Left lobe of liver (tissue), 2 donors: ENCODE measurements at regions not wholly inside any gene's neighbourhood (a gene's known extent, or its start where the extent isn't known, plus 50 kb on each side); places are given as distances from the start of the nearest gene placed in this dataset.
A peak's percentile ranks its signal among the peaks of the same experiment; 100 is the strongest.

Experiments used
- ATAC-seq: fragments of 200-7000 bp; cut with Tn5 transposase; one replicate; pipeline ENCODE4 v1.9.1; 2020; ENCODE audit warnings: mild to moderate bottlenecking, moderate library complexity
- DNase-seq: peaks from one replicate; pipeline ENCODE4 v3.0.0-alpha.2; 2020; ENCODE audit warnings: low spot score
- donor health status: DM: no; HTN: no; CAD: no; lungs with moderate emphysema.
- donor health status: DM: no; HTN: yes; CAD: no.

DNA sequence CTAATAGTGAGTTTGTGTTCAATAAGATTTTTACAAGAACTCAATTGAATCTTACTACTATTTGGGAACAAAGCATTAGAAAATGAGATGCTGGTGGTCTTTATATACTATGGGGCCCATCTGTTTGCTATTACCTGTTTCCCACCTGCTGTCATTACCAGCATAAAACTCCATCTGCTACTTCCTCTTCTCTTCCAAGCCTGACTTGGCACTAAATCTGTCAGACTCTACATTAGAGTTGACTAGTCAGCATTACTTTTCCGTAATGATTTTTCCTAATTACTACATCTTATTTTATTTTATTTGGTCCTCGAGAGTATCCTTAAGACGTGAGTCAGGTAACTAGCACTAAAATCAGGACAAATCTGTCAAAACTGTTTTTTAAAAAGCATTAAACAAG, 68.1 kb upstream of the KRR1 start:
- ATAC-seq, result no peak
- no peak for DNase-seq

GRCh38 chr12:75578546-75578945, 67.1 kb upstream of the KRR1 start:
- no peak for DNase-seq

GRCh38 chr12:75577812-75578211, 66.4 kb upstream of the KRR1 start:
- ATAC-seq (no peak), DNase-seq (no peak)

More at GRCh38 chr12:75578546-75578945, 67.1 kb upstream of the KRR1 start:
- peak; percentile 54 for ATAC-seq

DNA sequence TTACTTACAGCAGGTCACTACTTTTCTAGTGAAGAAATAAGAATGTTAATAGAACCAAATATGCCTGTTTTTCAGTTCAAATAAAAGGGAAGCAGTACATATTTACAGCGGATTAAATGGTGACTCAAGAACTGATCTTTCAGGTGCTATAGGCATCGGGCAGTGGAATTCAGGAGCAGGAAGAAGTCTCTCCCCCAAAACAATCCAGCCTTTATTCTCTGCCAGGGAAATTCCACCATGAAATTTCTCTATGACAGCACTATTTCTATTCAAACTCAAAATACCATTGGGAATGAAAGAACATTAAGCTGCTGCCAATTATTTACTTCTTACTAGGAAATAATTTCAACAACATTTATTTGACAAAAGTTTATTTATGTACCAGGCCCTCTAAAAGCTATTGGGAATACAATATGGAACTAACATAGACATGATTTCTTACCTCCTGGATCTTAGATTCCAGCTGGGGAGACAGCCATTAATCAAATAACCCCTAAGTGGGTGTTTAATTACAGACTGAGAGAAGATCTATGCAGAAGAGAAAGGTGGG, 60.3 kb upstream of the KRR1 start:
- ATAC-seq (no peak), DNase-seq (no peak)

- ATAC-seq (no peak), DNase-seq (no peak)
These were observed 59.8 kb upstream of the KRR1 start for GRCh38 chr12:75571204-75571603.

GRCh38 chr12:75568801-75569200, 57.4 kb upstream of the KRR1 start:
- ATAC-seq, result no peak
- no peak for DNase-seq

- DNase-seq (no peak), ATAC-seq (no peak)
These were observed 57.0 kb upstream of the KRR1 start for GRCh38 chr12:75568393-75568792.

DNA sequence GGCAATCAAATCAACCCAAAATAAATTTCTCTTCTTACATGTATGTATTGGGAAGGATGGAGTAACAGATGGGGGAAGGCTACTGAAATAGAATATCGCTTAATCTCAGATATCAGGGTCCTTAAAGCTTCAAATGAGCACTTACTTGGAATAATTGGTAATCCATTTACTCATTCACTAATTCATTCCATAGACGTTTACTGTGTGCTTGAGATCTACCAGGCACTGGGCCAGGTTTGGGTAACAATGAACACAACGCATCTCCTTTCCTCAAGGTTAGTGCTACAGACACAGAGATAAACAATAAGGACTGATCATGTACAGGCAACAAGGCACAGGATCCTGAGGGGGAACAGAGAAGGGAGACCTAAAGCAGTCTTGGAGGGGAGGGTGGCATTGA, 54.4 kb upstream of the KRR1 start:
- no peak for ATAC-seq
- DNase-seq, result no peak

- ATAC-seq (no peak), DNase-seq (no peak)
These were observed 53.4 kb upstream of the KRR1 start for GRCh38 chr12:75564852-75565251.

DNA sequence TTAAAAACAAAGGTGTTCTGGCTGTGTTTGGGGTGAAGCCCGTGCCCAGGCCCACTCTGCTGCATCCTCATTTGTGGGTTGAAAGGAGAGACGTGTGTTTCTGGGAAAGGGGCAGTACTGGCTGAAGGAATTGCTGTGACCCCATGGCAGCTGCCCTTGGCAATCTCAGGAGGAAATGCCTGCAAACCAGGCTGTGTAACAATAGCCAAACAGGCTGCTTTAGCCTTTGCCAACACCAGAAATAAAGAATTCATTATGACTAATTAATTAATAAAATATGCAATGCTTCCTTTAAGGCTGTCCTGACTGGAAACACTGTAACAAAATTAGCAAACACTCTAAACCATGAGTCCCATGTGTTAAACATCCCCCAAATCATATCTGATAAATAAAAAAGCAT, 53.0 kb upstream of the KRR1 start:
- ATAC-seq, result no peak
- DNase-seq, result no peak

DNA sequence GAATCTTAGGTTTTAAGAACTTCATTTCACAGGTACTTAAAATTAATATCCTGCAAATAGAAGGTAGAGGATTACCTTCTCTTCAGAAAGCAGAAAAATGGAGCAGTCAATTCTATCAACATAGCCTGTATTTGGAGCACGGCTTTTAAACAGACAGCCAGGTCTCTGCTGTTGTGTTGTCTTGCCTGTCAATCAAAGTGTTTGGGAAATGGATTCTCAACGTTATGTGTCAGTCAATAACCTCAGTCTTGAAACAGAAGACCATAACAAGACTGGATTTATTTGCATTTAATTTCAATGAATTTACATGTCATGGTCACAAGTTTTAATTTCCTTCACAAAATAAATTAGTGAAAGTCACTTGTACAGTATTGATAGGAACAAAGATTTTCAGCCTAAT, 51.9 kb upstream of the KRR1 start:
- ATAC-seq (no peak), DNase-seq (no peak)

GRCh38 chr12:75561921-75562320, 50.5 kb upstream of the KRR1 start:
- ATAC-seq, result no peak

More at GRCh38 chr12:75561921-75562320, 50.5 kb upstream of the KRR1 start:
- DNase-seq, result no peak
